ENCODE measurements at regions not wholly inside any gene's neighbourhood (a gene's known extent, or its start where the extent isn't known, plus 50 kb on each side); places are given as distances from the start of the nearest gene placed in this dataset.

GRCh38 chr14:65228956-65229747, 126.8 kb upstream of the MAX start:
- Histone ChIP-seq H3K9me3 (replicated peaks) (no peaks in the 10 kb centered on the region), H3K27ac (replicated peaks) (peak overlapping the region; percentile 92), H3K4me1 (peaks cover 42% of the 10 kb centered on the region), H3K27me3 (ENCODE audit: low read depth) (no peaks in the 10 kb centered on the region), H3K4me3 (peak overlapping the region; percentile 60), H3K36me3 (no peaks in the 10 kb centered on the region)
- intact Hi-C loops (cut with micrococcal nuclease): loop anchor here (10.0 kb wide), 1 partner anchor 186 kb away; the partner anchor contains the start of gene FUT8
- TF ChIP-seq CTCF (IDR thresholded peaks at IDR 0.05; ENCODE audit: borderline replicate concordance): no peak
- DNase-seq: no peak

GRCh38 chr14:65229748-65230728, 127.7 kb upstream of the MAX start:
- no peak for TF ChIP-seq CTCF (IDR thresholded peaks at IDR 0.05; ENCODE audit: borderline replicate concordance)
- H3K9me3 ChIP-seq (replicated peaks): no peaks in the 10 kb centered on the region
- H3K27me3 ChIP-seq (ENCODE audit: low read depth): no peaks in the 10 kb centered on the region
- peak; percentile 57 for DNase-seq
- no peaks in the 10 kb centered on the region for H3K36me3 ChIP-seq
- peaks cover 35% of the 10 kb centered on the region for H3K4me1 ChIP-seq
- peak overlapping the region; percentile 60 for H3K4me3 ChIP-seq
- intact Hi-C loops (cut with micrococcal nuclease): loop anchor here (10.0 kb wide), 1 partner anchor 185 kb away; the partner anchor contains the start of gene FUT8
- peak overlapping the region; percentile 92 for H3K27ac ChIP-seq (replicated peaks)

- Histone ChIP-seq H3K27me3 (ENCODE audit: low read depth) (no peaks in the 10 kb centered on the region), H3K36me3 (no peaks in the 10 kb centered on the region), H3K27ac (replicated peaks) (peak overlapping the region; percentile 92), H3K9me3 (replicated peaks) (no peaks in the 10 kb centered on the region), H3K4me3 (no peak overlapping the region), H3K4me1 (peaks cover 32% of the 10 kb centered on the region)
- intact Hi-C loops (cut with micrococcal nuclease): no loop called here
- TF ChIP-seq CTCF (IDR thresholded peaks at IDR 0.05; ENCODE audit: borderline replicate concordance): no peak
- DNase-seq: no peak
These were observed 129.1 kb upstream of the MAX start for GRCh38 chr14:65231286-65231980.

- Histone ChIP-seq H3K4me3 (no peak overlapping the region), H3K36me3 (no peaks in the 10 kb centered on the region), H3K27me3 (ENCODE audit: low read depth) (no peaks in the 10 kb centered on the region), H3K27ac (replicated peaks) (no peak overlapping the region), H3K9me3 (replicated peaks) (no peaks in the 10 kb centered on the region), H3K4me1 (peaks cover 51% of the 10 kb centered on the region)
- intact Hi-C loops (cut with micrococcal nuclease): no loop called here
- DNase-seq: no peak
- no peak for TF ChIP-seq CTCF (IDR thresholded peaks at IDR 0.05; ENCODE audit: borderline replicate concordance)
These were observed 132.5 kb upstream of the MAX start for GRCh38 chr14:65234752-65235361.
